Neural progenitor cell (in vitro differentiated cells): ENCODE measurements at regions not wholly inside any gene's neighbourhood (a gene's known extent, or its start where the extent isn't known, plus 50 kb on each side); places are given as distances from the start of the nearest gene placed in this dataset.

ENCODE experiments used
- DNase-seq: peaks from one replicate; pipeline ENCODE4 v3.0.0-alpha.2; 2016; ENCODE audit warnings: low spot score
- H2AFZ ChIP-seq: fragments of 200-600 bp; sonication (generic); replicated peaks from 2 replicates; pipeline ENCODE4 v1.6.1; 2016; ENCODE audit warnings: antibody characterized with exemption
- H3F3A ChIP-seq: fragments of 200-600 bp; sonication (generic); 2 replicates; pipeline ENCODE4 v1.6.1; 2016; ENCODE audit warnings: antibody characterized with exemption, low read depth
- H3K27ac ChIP-seq: fragments of 200-600 bp; sonication (generic); 2 replicates; pipeline ENCODE4 v1.5.1; 2016; ENCODE audit warnings: mild to moderate bottlenecking
- H3K27me3 ChIP-seq: fragments of 200-600 bp; sonication (generic); 2 replicates; pipeline ENCODE4 v1.6.1; 2016; ENCODE audit warnings: mild to moderate bottlenecking, moderate library complexity
- H3K36me3 ChIP-seq: fragments of 200-600 bp; sonication (generic); 2 replicates; pipeline ENCODE4 v1.5.1; 2016
- H3K4me1 ChIP-seq: fragments of 200-600 bp; sonication (generic); 2 replicates; pipeline ENCODE4 v1.6.1; 2016; ENCODE audit warnings: mixed run types
- H3K4me2 ChIP-seq: fragments of 200-600 bp; sonication (generic); 2 replicates; pipeline ENCODE4 v1.6.1; 2016
- H3K4me3 ChIP-seq: fragments of 200-600 bp; sonication (generic); 2 replicates; pipeline ENCODE4 v1.5.1; 2016
- H3K79me2 ChIP-seq: fragments of 200-600 bp; sonication (generic); 2 replicates; pipeline ENCODE4 v1.6.1; 2016; ENCODE audit warnings: low read depth
- H3K9ac ChIP-seq: fragments of 200-600 bp; sonication (generic); 2 replicates; pipeline ENCODE4 v1.6.1; 2016
- H3K9me3 ChIP-seq: fragments of 200-600 bp; sonication (generic); 2 replicates; pipeline ENCODE4 v1.5.1; 2016; ENCODE audit warnings: low read depth
- H4K20me1 ChIP-seq: fragments of 200-600 bp; sonication (generic); 2 replicates; pipeline ENCODE4 v1.6.1; 2016; ENCODE audit warnings: low read depth
- H3K27ac Mint-ChIP-seq: 3 replicates; pipeline ENCODE4 v1.8.0; 2021; ENCODE audit warnings: mixed read lengths
- H3K27me3 Mint-ChIP-seq: 2 replicates; pipeline ENCODE4 v1.8.0; 2022; ENCODE audit warnings: low read depth, mild to moderate bottlenecking, inconsistent platforms, moderate library complexity, mixed read lengths; ENCODE audit not compliant: insufficient read depth
- H3K36me3 Mint-ChIP-seq: 3 replicates; pipeline ENCODE4 v1.8.0; 2021; ENCODE audit warnings: mixed read lengths
- H3K4me1 Mint-ChIP-seq: 3 replicates; pipeline ENCODE4 v1.8.0; 2021; ENCODE audit warnings: mixed read lengths
- H3K4me3 Mint-ChIP-seq: 3 replicates; pipeline ENCODE4 v1.8.0; 2021; ENCODE audit warnings: mild to moderate bottlenecking, moderate library complexity, mixed read lengths
- H3K9me3 Mint-ChIP-seq: 3 replicates; pipeline ENCODE4 v1.8.0; 2020; ENCODE audit warnings: mixed read lengths
- CTCF ChIP-seq: fragments of 200-600 bp; sonication (generic); IDR thresholded peaks from 2 replicates; pipeline ENCODE4 v1.5.1; 2017; ENCODE audit warnings: antibody characterized with exemption, mild to moderate bottlenecking
- EZH2 ChIP-seq: fragments of 200-600 bp; sonication (generic); IDR thresholded peaks from 2 replicates; pipeline ENCODE4 v1.6.1; 2017; ENCODE audit warnings: antibody characterized with exemption, mild to moderate bottlenecking, moderate library complexity
- EZH2phosphoT487 ChIP-seq: fragments of 200-600 bp; sonication (generic); IDR thresholded peaks from 2 replicates; pipeline ENCODE4 v1.6.1; 2017; ENCODE audit warnings: antibody characterized with exemption

GRCh38 chr17:79424471-79425185, 186.2 kb downstream of the RBFOX3 start:
- H3K36me3 ChIP-seq = no peaks in the 10 kb centered on the region
- no peak overlapping the region for H3K4me3 Mint-ChIP-seq
- H3K27ac Mint-ChIP-seq = no peak overlapping the region
- peaks cover 13% of the 10 kb centered on the region for H3K27me3 Mint-ChIP-seq
- H3K27ac ChIP-seq = no peak overlapping the region
- H3K79me2 ChIP-seq = no peaks in the 10 kb centered on the region
- no peak overlapping the region for H3K4me2 ChIP-seq
- peaks cover 17% of the 10 kb centered on the region for H3K4me1 Mint-ChIP-seq
- H3F3A ChIP-seq = no peaks in the 10 kb centered on the region
- H3K4me1 ChIP-seq = peaks cover 8% of the 10 kb centered on the region
- no peak for TF ChIP-seq EZH2
- H4K20me1 ChIP-seq = no peaks in the 10 kb centered on the region
- no peak overlapping the region for H3K9ac ChIP-seq
- H3K9me3 ChIP-seq = no peaks in the 10 kb centered on the region
- no peak overlapping the region for H2AFZ ChIP-seq
- no peak overlapping the region for H3K4me3 ChIP-seq
- DNase-seq = no peak
- no peaks in the 10 kb centered on the region for H3K36me3 Mint-ChIP-seq
- no peaks in the 10 kb centered on the region for H3K27me3 ChIP-seq
- H3K9me3 Mint-ChIP-seq = no peaks in the 10 kb centered on the region

- Histone ChIP-seq H3K4me3 (no peak overlapping the region), H3K79me2 (no peaks in the 10 kb centered on the region), H3K27ac (no peak overlapping the region), H3K36me3 (no peaks in the 10 kb centered on the region), H3F3A (no peaks in the 10 kb centered on the region), H3K9me3 (no peaks in the 10 kb centered on the region), H2AFZ (no peak overlapping the region), H3K9ac (no peak overlapping the region), H3K27me3 (no peaks in the 10 kb centered on the region), H3K4me1 (peaks cover 8% of the 10 kb centered on the region), H4K20me1 (no peaks in the 10 kb centered on the region), H3K4me2 (no peak overlapping the region)
- no peak for DNase-seq
- peaks cover 19% of the 10 kb centered on the region for H3K4me1 Mint-ChIP-seq
- no peaks in the 10 kb centered on the region for H3K9me3 Mint-ChIP-seq
- TF ChIP-seq EZH2 = no peak
- no peak for TF ChIP-seq EZH2phosphoT487
- no peak for TF ChIP-seq CTCF
- no peak overlapping the region for H3K4me3 Mint-ChIP-seq
- H3K27ac Mint-ChIP-seq = no peak overlapping the region
- peaks cover 15% of the 10 kb centered on the region for H3K27me3 Mint-ChIP-seq
- H3K36me3 Mint-ChIP-seq = no peaks in the 10 kb centered on the region
Observed at GRCh38 chr17:79423811-79424465, 186.9 kb downstream of the RBFOX3 start.

- H3K4me2 ChIP-seq = no peak overlapping the region
- H3K27ac ChIP-seq = no peak overlapping the region
- H3K27me3 Mint-ChIP-seq = peaks cover 24% of the 10 kb centered on the region
- peaks cover 18% of the 10 kb centered on the region for H3K4me1 Mint-ChIP-seq
- no peaks in the 10 kb centered on the region for H4K20me1 ChIP-seq
- H3K27ac Mint-ChIP-seq = peak overlapping the region; percentile 83
- H3F3A ChIP-seq = no peaks in the 10 kb centered on the region
- H2AFZ ChIP-seq = no peak overlapping the region
- H3K79me2 ChIP-seq = no peaks in the 10 kb centered on the region
- TF ChIP-seq EZH2phosphoT487 (no peak), CTCF (no peak), EZH2 (no peak)
- H3K4me3 Mint-ChIP-seq = no peak overlapping the region
- H3K9me3 ChIP-seq = no peaks in the 10 kb centered on the region
- no peaks in the 10 kb centered on the region for H3K36me3 ChIP-seq
- no peaks in the 10 kb centered on the region for H3K9me3 Mint-ChIP-seq
- peaks cover 8% of the 10 kb centered on the region for H3K4me1 ChIP-seq
- no peak overlapping the region for H3K9ac ChIP-seq
- H3K27me3 ChIP-seq = no peaks in the 10 kb centered on the region
- no peak for DNase-seq
- H3K4me3 ChIP-seq = no peak overlapping the region
- H3K36me3 Mint-ChIP-seq = no peaks in the 10 kb centered on the region
Observed at GRCh38 chr17:79422236-79422635, 188.6 kb downstream of the RBFOX3 start.
